ENCODE measurements at regions not wholly inside any gene's neighbourhood (a gene's known extent, or its start where the extent isn't known, plus 50 kb on each side); places are given as distances from the start of the nearest gene placed in this dataset.
A peak's percentile ranks its signal among the peaks of the same experiment; 100 is the strongest.
"Not testable (repeated sequence)": the region's sequence is repeated elsewhere in the genome, so short reads cannot be mapped to it uniquely, and the experiment has no call there.

- DNase-seq = no peak
Measured at GRCh38 chr3:110248666-110249065, 823.0 kb upstream of the NECTIN3 start.

DNA sequence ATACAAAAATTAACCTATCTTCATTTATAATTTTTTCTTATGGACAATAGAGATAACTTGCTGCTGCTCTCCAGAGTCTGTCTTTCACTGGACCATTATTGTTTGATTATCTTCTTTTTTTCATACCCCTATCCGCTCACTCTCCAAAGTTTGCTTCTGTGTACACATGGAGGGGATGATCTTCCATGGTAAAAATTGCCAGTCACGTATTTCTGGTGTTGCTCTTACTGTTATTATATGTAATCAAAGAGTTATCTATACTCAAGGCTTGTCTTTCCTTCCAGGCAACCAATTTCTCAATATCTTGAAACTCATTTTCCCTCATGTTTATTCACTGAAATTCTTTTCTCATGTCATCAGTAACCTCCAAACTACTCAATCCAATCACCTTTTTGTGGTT, 817.8 kb upstream of the NECTIN3 start:
- no peak for DNase-seq

- no peak for DNase-seq
Measured at GRCh38 chr3:110254591-110254990, 817.0 kb upstream of the NECTIN3 start.

DNA sequence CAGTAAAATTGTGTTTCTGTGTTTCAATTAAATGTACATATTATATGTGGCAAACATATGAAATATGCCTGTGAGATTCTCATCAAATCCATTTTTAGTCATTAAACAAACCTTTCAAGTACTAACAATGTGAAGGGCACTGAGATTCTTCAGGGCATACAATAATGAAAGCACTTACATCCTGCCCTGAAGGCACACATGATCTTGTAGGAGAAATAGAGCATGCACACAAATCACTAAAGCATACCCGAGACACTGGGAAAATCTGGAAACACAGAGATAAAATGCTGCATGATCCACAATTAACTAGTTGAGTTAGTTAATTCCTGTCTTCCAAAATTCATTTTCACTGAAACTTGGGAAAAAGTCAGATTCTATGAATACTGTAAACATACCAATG, 810.5 kb upstream of the NECTIN3 start:
- no peak for DNase-seq

- DNase-seq = no peak
Measured at GRCh38 chr3:110262896-110263295, 808.7 kb upstream of the NECTIN3 start.

GRCh38 chr3:110265302-110265701, 806.3 kb upstream of the NECTIN3 start:
- no peak for DNase-seq

- no peak for DNase-seq
Measured at GRCh38 chr3:110267304-110267845, 804.2 kb upstream of the NECTIN3 start.

DNA sequence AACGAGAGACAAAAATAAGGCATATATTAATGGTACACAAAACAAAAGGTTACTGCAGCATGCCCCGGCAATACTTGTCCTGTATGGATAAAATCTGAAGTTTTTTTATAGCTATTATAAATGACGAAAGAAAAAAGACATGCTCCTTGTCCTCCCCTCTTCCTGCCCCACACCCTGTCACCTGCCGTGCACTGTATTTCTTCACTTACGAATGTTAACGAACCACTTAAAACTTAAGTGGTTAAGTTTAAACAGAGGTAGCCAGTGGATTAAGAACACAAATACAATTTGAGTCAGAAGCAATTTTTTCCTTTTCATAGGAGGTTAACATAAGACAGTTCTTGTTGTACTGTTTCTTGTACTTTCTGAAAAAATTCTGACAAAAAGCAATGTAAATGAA, 799.1 kb upstream of the NECTIN3 start:
- DNase-seq = no peak

DNA sequence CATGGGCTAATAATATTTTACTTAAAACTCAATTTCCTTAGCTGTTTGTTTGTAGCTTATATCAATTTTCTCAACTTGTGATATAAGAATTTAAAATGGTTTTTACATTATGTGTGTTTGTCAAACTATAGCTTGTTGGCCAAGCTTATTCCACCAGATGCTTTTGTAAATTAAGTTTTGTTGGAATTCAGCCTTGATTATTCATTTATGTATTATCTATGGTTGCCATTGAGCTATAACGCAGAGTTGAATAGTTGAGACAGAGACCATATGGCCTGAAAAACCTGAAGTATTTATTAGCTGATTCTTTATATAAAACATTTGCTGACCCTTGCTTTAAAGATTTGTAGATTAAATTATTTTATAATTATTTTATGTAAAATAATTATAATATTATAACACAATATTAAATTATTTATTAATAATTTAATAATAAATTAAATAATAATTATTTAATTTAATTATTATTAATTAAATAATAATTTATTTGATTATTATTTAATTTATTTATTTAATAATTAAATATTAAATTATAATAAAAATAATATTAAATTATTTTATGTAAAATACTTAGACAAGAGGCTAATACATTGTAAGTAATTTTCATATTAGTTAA, 779.6 kb upstream of the NECTIN3 start:
- no peak for DNase-seq

GRCh38 chr3:110293660-110294059, 778.0 kb upstream of the NECTIN3 start:
- DNase-seq = no peak

- no peak for DNase-seq
Measured at GRCh38 chr3:110296885-110297284, 774.7 kb upstream of the NECTIN3 start.

DNA sequence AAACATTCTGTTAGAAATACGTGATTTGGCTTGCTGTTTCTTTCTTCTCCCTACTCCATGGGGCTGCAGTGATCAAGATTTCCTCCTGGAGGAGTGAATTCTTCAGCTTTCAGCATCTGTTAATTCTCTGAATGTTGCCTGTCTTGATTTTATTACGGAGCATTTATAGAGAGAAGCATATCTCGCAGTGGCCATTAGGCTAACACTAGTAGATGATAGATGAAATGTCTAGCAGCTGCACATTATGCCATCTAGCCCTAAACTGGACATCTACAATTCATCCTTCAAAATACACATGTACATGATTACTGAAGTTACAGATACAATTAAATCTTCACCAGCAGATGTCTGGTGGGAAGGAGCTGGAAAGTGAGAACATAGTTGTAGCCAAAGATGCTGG, 769.8 kb upstream of the NECTIN3 start:
- no peak for DNase-seq

DNA sequence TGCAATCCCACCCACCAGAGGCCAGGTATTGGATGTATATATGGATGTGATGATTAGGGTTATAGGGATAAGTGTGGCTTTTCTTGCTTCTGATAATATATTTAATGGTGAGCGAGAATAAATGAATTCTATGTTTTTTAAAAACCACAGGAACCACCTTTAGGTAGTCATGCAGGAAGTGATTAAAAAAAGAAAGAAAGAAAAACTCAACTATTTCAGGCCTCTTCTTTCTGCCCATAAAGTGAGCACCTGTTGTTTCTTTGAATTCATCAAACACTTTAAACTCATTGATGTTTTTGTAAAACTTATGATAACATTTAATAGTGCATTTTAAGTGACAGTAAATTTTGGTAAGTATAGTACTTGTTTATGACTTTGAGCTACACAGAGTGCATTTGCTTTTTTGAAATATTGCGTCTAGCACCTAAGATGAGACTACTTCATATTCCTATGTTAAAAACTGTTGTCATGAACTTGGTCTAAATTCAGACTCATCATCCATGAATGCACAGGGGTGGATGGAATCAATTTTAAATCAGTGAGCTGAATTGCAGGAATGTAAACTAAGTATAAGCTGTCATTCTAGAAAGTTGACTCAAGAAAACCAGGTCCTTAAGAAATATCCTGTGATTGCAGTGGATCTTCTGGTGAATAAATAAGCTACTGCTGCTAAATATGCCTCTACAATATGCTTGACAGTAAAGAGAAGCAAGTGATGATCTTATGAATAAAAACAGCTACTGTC, 764.4 kb upstream of the NECTIN3 start:
- no peak for DNase-seq

DNA sequence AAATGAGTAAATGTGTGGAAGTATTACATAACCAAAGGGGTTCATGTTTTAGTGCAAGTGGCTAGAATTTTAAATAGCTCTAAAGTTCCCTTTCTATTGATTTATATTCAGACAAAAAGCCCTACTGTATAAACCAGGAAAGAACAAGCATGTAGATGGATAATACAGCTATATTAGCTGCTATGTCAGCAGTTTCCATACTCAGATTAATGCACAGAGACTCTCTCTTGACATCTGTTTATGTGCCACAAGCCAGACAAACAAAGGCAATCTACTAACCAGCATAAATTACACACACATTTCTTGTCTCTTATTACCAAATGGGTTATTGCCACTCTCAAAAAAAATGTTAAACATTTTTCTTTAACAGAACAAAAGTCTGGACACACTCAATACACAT, 760.1 kb upstream of the NECTIN3 start:
- DNase-seq = no peak

DNA sequence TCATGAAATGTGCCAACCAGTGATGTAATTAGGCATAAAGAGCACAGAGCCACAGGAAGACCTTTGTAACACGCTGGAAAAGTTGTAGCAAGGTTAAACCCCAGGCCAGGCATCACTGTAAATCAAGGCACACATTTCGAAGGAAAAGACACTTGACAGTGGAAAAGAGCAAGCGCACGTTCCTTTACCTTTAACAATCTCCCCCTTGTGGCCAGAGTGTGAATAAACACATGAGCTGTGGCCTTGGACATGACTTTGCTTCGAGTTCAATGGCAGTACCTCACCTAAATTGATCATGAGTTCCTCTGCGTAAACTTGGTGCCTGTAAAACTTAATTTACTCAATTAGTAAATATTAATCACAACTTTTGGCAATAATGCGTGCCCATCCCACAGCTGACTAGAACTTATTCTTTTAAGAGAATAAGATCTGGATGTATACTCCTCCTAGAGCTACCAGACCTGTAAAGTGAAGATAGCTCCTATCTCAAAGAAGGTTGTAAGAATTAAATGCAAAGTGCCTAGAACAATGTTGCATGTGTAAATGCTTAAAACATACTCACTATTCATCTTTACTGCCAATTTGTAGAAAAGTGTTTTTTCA, 757.0 kb upstream of the NECTIN3 start:
- DNase-seq = peak; percentile 23

DNA sequence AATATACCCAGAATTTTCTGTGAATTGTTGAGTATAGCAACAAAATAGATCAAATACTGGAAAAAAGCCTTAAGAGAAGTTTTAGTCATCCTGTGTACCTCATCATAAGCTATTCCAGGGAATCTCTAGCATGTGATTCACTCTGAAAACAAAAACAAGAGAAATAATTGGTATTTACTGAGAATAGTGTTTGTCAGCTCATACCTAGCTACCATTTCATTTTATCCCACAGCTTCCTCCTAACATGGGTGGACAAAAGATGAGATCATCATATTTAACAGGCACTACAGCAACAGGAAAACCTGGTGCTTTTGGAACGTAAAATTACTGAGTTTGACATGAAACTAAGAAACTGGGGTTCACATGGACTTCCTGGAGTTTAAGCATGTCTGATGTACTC, 753.5 kb upstream of the NECTIN3 start:
- DNase-seq = no peak

DNA sequence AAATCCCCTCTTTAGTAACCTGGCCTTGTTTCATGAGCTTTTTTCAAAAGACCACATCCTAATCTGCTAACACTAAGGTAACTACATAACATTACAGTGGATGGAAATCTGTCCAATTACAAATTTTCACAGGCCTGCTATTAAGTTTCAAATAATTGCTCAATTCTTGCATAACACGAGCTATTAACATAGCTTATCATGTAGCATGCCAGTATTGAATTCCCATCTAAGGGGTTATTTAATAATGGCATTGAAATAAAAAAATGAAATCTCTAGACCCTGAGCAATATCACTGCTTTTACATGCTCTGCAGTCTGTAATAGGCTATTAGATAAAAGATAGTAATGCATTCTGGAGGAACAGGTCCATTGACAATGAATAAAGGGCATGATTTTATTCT, 748.3 kb upstream of the NECTIN3 start:
- DNase-seq = no peak

- no peak for DNase-seq
Measured at GRCh38 chr3:110324171-110324705, 747.4 kb upstream of the NECTIN3 start.

DNA sequence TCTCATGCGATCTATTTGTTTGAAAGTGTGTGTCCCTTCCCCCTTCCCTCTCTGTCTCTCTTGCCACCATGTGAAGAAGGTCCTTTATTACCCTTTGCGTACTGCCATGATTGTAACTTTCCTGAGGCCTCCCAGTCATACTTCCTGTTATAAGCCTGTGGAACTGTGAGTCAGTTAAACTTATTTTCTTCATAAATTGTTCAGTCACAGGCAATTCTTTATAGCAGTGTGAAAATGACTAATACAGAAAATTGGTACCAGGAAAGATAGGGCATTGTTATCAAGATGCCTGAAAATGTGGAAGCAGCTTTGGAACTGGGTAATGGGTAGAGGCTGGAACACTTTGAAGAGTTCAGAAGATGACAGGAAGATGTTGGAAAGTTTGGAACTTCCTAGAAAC, 743.7 kb upstream of the NECTIN3 start:
- no peak for DNase-seq

- not testable (repeated sequence) for DNase-seq
Measured at GRCh38 chr3:110331562-110331961, 740.1 kb upstream of the NECTIN3 start.

- no peak for DNase-seq
Measured at GRCh38 chr3:110332629-110333028, 739.0 kb upstream of the NECTIN3 start.

GRCh38 chr3:110341047-110341446, 730.6 kb upstream of the NECTIN3 start:
- DNase-seq = no peak

GRCh38 chr3:110343376-110343775, 728.2 kb upstream of the NECTIN3 start:
- DNase-seq = no peak

DNA sequence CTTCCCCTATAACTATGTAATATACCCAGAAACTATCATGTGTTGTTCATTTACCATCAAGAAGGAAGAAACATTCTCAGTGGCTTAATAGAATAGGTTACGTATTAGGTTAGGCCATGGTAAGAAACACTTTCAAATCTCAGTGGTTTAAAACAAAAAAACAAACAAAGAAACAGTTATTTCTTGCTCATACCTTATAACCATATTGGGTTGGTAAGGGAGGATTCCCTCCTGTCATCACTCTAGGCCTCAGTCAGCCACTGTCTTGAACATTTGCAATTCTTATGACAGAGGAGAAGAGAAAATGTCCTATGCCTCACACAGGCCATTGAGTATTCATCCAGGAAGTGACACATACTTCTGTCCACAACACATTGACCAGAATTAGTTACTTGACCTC, 727.7 kb upstream of the NECTIN3 start:
- no peak for DNase-seq
